Activated naive CD8-positive, alpha-beta T cell (primary cell): ENCODE measurements at regions not wholly inside any gene's neighbourhood (a gene's known extent, or its start where the extent isn't known, plus 50 kb on each side); places are given as distances from the start of the nearest gene placed in this dataset.
"Not testable (repeated sequence)": the region's sequence is repeated elsewhere in the genome, so short reads cannot be mapped to it uniquely, and the experiment has no call there.

ENCODE experiments used
- H3K27ac Mint-ChIP-seq: one replicate; pipeline ENCODE4 v1.8.0; 2021; ENCODE audit warnings: mixed read lengths
- H3K27me3 Mint-ChIP-seq: one replicate; pipeline ENCODE4 v1.8.0; 2021; ENCODE audit warnings: mixed read lengths
- H3K36me3 Mint-ChIP-seq: one replicate; pipeline ENCODE4 v1.8.0; 2021; ENCODE audit warnings: mixed read lengths
- H3K4me1 Mint-ChIP-seq: one replicate; pipeline ENCODE4 v1.8.0; 2021; ENCODE audit warnings: low read depth, mixed read lengths
- H3K4me3 Mint-ChIP-seq: one replicate; pipeline ENCODE4 v1.8.0; 2021; ENCODE audit warnings: mild to moderate bottlenecking, mixed read lengths
- H3K9me3 Mint-ChIP-seq: one replicate; pipeline ENCODE4 v1.8.0; 2021; ENCODE audit warnings: low read depth, mixed read lengths

DNA sequence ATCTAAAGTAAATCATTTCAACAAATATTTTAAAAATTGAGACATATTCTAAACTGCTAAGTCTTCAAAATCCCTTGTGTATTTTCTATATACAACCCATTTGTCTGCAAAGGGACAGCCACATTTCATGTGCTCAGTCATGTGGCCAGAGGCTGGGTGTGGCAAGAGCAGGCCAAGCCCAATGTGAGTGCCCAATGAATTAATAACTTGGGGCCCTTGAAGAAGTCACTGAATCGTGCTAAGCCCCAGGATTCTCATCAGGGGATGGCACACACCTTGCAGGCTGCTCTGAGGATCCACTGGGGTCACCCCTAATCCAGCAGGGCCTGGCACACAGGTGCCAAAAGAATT lies 78.2 kb upstream of the SMIM23 start:
- H3K4me1 Mint-ChIP-seq, result no peaks in the 10 kb centered on the region
- no peaks in the 10 kb centered on the region for H3K9me3 Mint-ChIP-seq
- H3K27me3 Mint-ChIP-seq, result no peaks in the 10 kb centered on the region
- H3K27ac Mint-ChIP-seq, result no peak overlapping the region
- H3K4me3 Mint-ChIP-seq, result no peak overlapping the region
- no peaks in the 10 kb centered on the region for H3K36me3 Mint-ChIP-seq

GRCh38 chr5:171709930-171710329 lies 75.7 kb upstream of the SMIM23 start:
- Mint-ChIP-seq H3K9me3 (no peaks in the 10 kb centered on the region), H3K4me3 (no peak overlapping the region), H3K27me3 (peaks cover 2% of the 10 kb centered on the region), H3K4me1 (no peaks in the 10 kb centered on the region), H3K27ac (no peak overlapping the region), H3K36me3 (no peaks in the 10 kb centered on the region)

DNA sequence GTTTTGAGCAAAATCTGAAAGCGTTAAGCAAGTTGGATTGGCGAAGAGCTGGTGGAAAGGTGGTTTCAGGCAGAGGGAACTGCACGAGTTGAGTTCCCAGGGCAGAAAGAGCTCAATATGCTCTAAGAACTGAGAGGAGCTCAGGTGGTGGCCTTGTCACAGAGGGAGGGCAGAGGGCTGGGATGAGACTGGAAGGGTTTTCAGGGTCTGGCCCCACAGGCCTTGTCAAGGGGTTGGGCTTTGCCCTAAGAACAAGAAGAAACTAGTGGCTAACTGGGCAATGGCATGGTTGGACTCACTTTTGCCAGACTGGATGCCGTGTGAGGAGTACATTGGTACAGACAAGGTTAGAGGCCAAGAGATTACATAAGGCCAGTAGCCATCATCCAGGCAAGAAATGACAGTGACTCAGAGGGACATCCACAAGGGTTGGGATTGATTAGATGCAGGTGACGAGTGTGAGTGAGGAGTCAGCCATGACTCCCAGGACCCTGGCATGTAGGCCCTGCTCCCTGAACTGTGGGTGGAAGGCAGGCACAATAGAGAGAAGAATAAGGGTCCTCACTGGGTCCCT lies 75.1 kb upstream of the SMIM23 start:
- Mint-ChIP-seq H3K27me3 (peaks cover 2% of the 10 kb centered on the region), H3K9me3 (no peaks in the 10 kb centered on the region), H3K27ac (peak overlapping the region; percentile 43), H3K4me1 (no peaks in the 10 kb centered on the region), H3K4me3 (no peak overlapping the region), H3K36me3 (no peaks in the 10 kb centered on the region)

DNA sequence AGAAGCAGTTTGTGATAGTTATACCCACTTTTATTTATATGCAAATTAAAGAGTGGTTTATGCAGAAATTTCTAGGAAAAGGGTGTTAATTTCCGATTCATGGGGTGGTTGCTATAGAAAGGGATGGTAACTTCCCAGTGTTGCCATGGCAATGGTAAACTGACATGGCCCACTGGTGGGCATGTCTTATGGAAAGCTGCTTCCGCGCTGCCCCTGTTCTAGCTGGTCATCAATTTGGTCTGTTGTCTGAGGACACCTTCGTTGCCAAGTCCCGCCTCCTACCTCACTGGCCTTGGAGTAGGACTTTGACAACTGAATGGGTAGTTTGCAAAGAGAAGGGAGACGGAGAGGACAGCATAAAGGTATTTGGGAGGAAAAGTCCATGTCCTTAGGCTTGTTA lies 74.0 kb upstream of the SMIM23 start:
- no peaks in the 10 kb centered on the region for H3K4me1 Mint-ChIP-seq
- no peaks in the 10 kb centered on the region for H3K36me3 Mint-ChIP-seq
- H3K27me3 Mint-ChIP-seq, result peaks cover 2% of the 10 kb centered on the region
- H3K9me3 Mint-ChIP-seq, result no peaks in the 10 kb centered on the region
- no peak overlapping the region for H3K4me3 Mint-ChIP-seq
- no peak overlapping the region for H3K27ac Mint-ChIP-seq

DNA sequence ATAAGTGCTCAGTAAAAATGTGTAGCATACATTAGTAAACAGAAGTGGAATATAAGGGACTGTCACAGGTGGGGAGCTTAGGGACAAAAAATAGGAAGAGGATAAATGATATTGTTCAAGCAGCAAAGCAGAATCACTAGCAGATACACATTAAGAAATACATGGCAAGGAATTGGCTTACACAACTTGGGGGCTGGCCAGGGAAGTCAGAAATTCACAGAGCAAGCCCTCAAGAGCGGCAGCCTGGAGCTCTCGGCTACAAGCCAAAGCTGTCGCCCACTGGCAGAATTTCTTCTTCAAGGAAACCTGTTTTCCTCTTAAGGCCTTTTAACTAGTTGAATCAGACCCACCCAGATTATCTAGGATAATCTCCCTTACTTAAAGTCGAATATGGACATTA lies 73.0 kb upstream of the SMIM23 start:
- Mint-ChIP-seq H3K9me3 (no peaks in the 10 kb centered on the region), H3K27me3 (peaks cover 3% of the 10 kb centered on the region), H3K4me1 (no peaks in the 10 kb centered on the region), H3K36me3 (no peaks in the 10 kb centered on the region), H3K4me3 (no peak overlapping the region), H3K27ac (no peak overlapping the region)

DNA sequence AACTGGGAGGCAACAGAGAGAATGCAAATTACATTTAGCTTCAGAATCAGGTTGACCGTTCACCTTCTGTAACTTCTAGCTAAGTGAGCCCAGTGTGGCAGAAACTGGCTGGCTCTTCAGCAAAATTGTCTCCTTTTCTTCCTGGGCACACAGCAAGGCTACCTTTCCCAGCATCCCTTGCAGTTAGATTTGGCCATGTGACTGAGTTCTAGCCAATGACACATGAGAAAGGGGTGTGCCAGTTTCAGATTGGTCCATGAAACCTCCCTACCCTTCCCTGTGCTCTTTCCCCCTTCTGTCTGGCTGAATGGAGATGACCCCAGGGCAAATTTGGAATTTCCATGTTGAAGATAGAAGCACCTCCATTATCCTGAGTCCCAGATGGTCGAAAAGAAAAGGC lies 72.5 kb upstream of the SMIM23 start:
- H3K4me1 Mint-ChIP-seq, result no peaks in the 10 kb centered on the region
- H3K27me3 Mint-ChIP-seq, result peaks cover 3% of the 10 kb centered on the region

GRCh38 chr5:171714261-171714660 lies 71.4 kb upstream of the SMIM23 start:
- Mint-ChIP-seq H3K27ac (no peak overlapping the region), H3K36me3 (no peaks in the 10 kb centered on the region), H3K4me3 (no peak overlapping the region), H3K4me1 (no peaks in the 10 kb centered on the region), H3K27me3 (peaks cover 3% of the 10 kb centered on the region), H3K9me3 (no peaks in the 10 kb centered on the region)

More for the DNA sequence above, 72.5 kb upstream of the SMIM23 start:
- no peak overlapping the region for H3K27ac Mint-ChIP-seq
- H3K4me3 Mint-ChIP-seq, result no peak overlapping the region
- H3K36me3 Mint-ChIP-seq, result no peaks in the 10 kb centered on the region
- H3K9me3 Mint-ChIP-seq, result no peaks in the 10 kb centered on the region

- H3K4me1 Mint-ChIP-seq, result no peaks in the 10 kb centered on the region
These were observed 70.8 kb upstream of the SMIM23 start for GRCh38 chr5:171714851-171715250.

DNA sequence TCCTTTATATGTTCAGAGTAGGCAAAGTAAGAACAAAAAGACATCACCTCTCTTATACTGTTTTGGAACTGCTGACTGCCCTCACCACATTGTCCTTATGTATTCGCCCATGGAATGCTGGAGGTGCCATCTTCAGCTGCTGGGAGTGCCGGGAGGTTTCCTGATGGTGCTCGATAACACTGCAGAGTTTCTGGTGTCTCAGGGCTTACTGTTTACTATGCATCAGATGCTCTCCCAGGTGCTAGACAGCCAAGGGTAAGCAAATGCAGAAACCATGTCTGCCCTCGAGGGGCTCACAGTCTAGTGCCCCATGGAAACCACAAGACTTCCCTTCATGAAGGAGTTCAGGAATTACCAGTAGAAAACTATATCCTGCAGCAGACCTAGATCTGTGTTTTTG lies 70.1 kb upstream of the SMIM23 start:
- peaks cover 3% of the 10 kb centered on the region for H3K27me3 Mint-ChIP-seq
- H3K27ac Mint-ChIP-seq, result no peak overlapping the region
- H3K9me3 Mint-ChIP-seq, result no peaks in the 10 kb centered on the region
- no peaks in the 10 kb centered on the region for H3K36me3 Mint-ChIP-seq
- no peak overlapping the region for H3K4me3 Mint-ChIP-seq
- no peaks in the 10 kb centered on the region for H3K4me1 Mint-ChIP-seq

More at GRCh38 chr5:171714851-171715250, 70.8 kb upstream of the SMIM23 start:
- no peaks in the 10 kb centered on the region for H3K36me3 Mint-ChIP-seq
- H3K9me3 Mint-ChIP-seq, result no peaks in the 10 kb centered on the region
- H3K4me3 Mint-ChIP-seq, result no peak overlapping the region
- H3K27ac Mint-ChIP-seq, result no peak overlapping the region
- peaks cover 3% of the 10 kb centered on the region for H3K27me3 Mint-ChIP-seq

- Mint-ChIP-seq H3K27ac (no peak overlapping the region), H3K4me1 (peaks cover 3% of the 10 kb centered on the region), H3K4me3 (no peak overlapping the region), H3K36me3 (no peaks in the 10 kb centered on the region), H3K9me3 (no peaks in the 10 kb centered on the region), H3K27me3 (peaks cover 6% of the 10 kb centered on the region)
These were observed 65.5 kb upstream of the SMIM23 start for GRCh38 chr5:171720086-171720485.

DNA sequence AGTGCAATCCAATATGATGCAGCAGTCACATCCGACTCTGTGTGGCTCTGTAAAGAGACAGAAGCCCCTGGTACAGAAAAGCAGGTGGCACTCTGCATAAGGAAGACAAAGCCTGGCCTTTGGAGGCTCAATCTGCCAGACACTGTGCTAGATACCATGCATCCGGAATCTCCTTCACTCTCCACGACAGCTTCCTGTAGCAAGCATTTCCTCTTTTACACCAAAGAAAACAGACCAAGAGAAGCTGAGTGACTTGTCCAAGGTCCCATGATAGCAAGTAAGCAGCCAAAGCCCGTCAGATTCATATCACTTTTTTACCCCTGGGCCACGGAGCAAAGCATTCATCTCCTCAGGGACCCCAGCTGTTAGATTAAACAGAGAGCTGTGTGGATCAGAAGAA lies 64.2 kb upstream of the SMIM23 start:
- Mint-ChIP-seq H3K27ac (no peak overlapping the region), H3K4me3 (no peak overlapping the region), H3K9me3 (peaks cover 6% of the 10 kb centered on the region), H3K27me3 (peaks cover 9% of the 10 kb centered on the region), H3K4me1 (peaks cover 3% of the 10 kb centered on the region), H3K36me3 (peaks cover 6% of the 10 kb centered on the region)

GRCh38 chr5:171724468-171725204 lies 61.0 kb upstream of the SMIM23 start:
- Mint-ChIP-seq H3K4me1 (peaks cover 3% of the 10 kb centered on the region), H3K4me3 (no peak overlapping the region), H3K27me3 (peaks cover 8% of the 10 kb centered on the region), H3K36me3 (peaks cover 10% of the 10 kb centered on the region), H3K9me3 (peaks cover 12% of the 10 kb centered on the region), H3K27ac (no peak overlapping the region)

- peaks cover 10% of the 10 kb centered on the region for H3K36me3 Mint-ChIP-seq
- no peak overlapping the region for H3K27ac Mint-ChIP-seq
- H3K9me3 Mint-ChIP-seq, result peaks cover 12% of the 10 kb centered on the region
- peaks cover 8% of the 10 kb centered on the region for H3K27me3 Mint-ChIP-seq
- H3K4me3 Mint-ChIP-seq, result no peak overlapping the region
- H3K4me1 Mint-ChIP-seq, result peaks cover 3% of the 10 kb centered on the region
These were observed 60.4 kb upstream of the SMIM23 start for GRCh38 chr5:171725205-171725601.

DNA sequence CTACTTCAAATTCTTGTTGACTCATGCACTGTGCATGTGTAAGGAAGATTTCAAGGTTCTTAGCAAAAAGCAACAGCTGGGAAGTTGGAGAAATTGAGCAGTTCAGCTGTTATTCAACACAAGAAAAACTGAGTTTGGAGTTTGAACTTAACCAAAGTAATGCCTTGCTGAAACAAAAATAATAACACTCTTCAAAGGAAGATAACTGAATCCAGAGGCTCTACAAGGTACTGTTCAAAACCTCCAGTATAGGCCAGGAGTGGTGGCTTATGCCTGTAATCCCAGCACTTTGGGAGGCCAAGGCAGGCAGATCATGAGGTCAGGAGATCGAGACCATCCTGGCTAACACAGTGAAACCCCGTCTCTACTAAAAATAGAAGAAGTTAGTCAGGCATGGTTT lies 58.8 kb upstream of the SMIM23 start:
- not testable (repeated sequence) for H3K27me3 Mint-ChIP-seq, H3K4me1 Mint-ChIP-seq, H3K27ac Mint-ChIP-seq, H3K4me3 Mint-ChIP-seq
- Mint-ChIP-seq H3K36me3 (peaks cover 12% of the 10 kb centered on the region), H3K9me3 (peaks cover 12% of the 10 kb centered on the region)

GRCh38 chr5:171728686-171729085 lies 56.9 kb upstream of the SMIM23 start:
- H3K9me3 Mint-ChIP-seq, result peaks cover 12% of the 10 kb centered on the region
- peaks cover 12% of the 10 kb centered on the region for H3K36me3 Mint-ChIP-seq
- H3K27ac Mint-ChIP-seq, result no peak overlapping the region
- H3K4me3 Mint-ChIP-seq, result no peak overlapping the region
- H3K27me3 Mint-ChIP-seq, result peaks cover 5% of the 10 kb centered on the region
- no peaks in the 10 kb centered on the region for H3K4me1 Mint-ChIP-seq
